22Rv1 (cell line): ENCODE measurements at regions not wholly inside any gene's neighbourhood (a gene's known extent, or its start where the extent isn't known, plus 50 kb on each side); places are given as distances from the start of the nearest gene placed in this dataset.

Experiments
- ZFX ChIP-seq: fragments of 450-650 bp; IDR thresholded peaks from 2 replicates; pipeline ENCODE4 v1.6.1; 2017; ENCODE audit warnings: antibody characterized with exemption, borderline replicate concordance
- TF ChIP-seq, protein P1 (sequence below): fragments of 450-650 bp; IDR thresholded peaks from 2 replicates; pipeline ENCODE4 v1.5.1; 2017; ENCODE audit warnings: mild to moderate bottlenecking

DNA sequence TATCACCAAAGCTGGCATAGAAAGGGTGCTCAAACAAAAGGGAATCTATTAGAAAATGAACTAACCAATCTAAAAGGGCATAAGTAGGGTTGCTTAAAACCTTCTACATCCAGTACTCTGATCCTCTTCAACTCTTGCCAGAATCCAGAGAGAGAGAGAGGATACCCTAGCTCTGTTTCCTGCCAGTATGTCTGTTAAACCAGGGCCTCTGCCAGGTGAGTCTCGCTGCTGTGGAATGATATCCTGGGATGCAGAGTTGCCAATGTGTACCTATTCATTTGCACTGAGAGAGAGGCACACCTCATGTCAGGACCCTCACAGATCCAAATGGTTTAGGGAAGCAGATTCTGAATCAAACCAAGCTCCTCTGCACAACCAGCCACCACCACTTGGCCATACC, 79.8 kb upstream of the DYNLRB2 start:
- TF ChIP-seq, protein P1, sequence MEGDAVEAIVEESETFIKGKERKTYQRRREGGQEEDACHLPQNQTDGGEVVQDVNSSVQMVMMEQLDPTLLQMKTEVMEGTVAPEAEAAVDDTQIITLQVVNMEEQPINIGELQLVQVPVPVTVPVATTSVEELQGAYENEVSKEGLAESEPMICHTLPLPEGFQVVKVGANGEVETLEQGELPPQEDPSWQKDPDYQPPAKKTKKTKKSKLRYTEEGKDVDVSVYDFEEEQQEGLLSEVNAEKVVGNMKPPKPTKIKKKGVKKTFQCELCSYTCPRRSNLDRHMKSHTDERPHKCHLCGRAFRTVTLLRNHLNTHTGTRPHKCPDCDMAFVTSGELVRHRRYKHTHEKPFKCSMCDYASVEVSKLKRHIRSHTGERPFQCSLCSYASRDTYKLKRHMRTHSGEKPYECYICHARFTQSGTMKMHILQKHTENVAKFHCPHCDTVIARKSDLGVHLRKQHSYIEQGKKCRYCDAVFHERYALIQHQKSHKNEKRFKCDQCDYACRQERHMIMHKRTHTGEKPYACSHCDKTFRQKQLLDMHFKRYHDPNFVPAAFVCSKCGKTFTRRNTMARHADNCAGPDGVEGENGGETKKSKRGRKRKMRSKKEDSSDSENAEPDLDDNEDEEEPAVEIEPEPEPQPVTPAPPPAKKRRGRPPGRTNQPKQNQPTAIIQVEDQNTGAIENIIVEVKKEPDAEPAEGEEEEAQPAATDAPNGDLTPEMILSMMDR = no peak
- TF ChIP-seq ZFX = no peak
